ENCODE measurements at regions not wholly inside any gene's neighbourhood (a gene's known extent, or its start where the extent isn't known, plus 50 kb on each side); places are given as distances from the start of the nearest gene placed in this dataset.
"Not testable (repeated sequence)": the region's sequence is repeated elsewhere in the genome, so short reads cannot be mapped to it uniquely, and the experiment has no call there.

- CTCF ChIA-PET = no interaction called here
- POLR2A ChIA-PET = no interaction called here
Observed at GRCh38 chr16:6728381-6728780, 604.3 kb upstream of the RBFOX1 start.

DNA sequence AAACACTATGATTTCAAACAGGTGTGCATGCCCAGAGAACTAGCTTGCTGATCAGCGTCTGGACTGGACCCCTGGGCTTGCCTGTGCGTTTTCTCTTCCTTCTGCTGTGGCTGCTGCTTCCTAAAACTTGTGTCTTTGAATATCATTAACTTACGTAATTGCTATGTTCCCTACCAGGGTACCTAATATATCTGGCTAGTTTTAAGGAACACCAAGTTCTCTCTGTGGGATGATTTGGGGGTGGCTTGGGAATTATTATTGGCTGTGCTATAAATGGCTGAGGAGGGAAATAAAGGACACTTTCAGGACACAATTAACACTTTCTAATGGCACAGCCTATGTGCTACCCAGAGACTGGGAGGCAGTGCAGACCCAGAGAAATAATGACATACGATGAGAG lies 606.0 kb upstream of the RBFOX1 start:
- TF ChIP-seq CTCF (IDR thresholded peaks at IDR 0.05; ENCODE audit: low read depth, low read length) = no peak
- CTCF ChIA-PET = no interaction called here
- H3K9me3 ChIP-seq (ENCODE audit: control insufficient read depth, insufficient read depth, low read length) = peaks cover 16% of the 10 kb centered on the region

More at GRCh38 chr16:6728381-6728780, 604.3 kb upstream of the RBFOX1 start:
- no peak overlapping the region for H3K27ac ChIP-seq (ENCODE audit: low read depth, low read length)
- TF ChIP-seq CTCF (IDR thresholded peaks at IDR 0.05; ENCODE audit: low read depth, low read length) = no peak
- H3K27me3 ChIP-seq (ENCODE audit: control insufficient read depth, insufficient read depth, low read length) = no peaks in the 10 kb centered on the region
- H3K9me3 ChIP-seq (ENCODE audit: control insufficient read depth, insufficient read depth, low read length) = peaks cover 14% of the 10 kb centered on the region
- no peak for DNase-seq (ENCODE audit: low read depth, low spot score)
- H3K4me3 ChIP-seq (ENCODE audit: low read depth, low read length) = no peak overlapping the region

DNA sequence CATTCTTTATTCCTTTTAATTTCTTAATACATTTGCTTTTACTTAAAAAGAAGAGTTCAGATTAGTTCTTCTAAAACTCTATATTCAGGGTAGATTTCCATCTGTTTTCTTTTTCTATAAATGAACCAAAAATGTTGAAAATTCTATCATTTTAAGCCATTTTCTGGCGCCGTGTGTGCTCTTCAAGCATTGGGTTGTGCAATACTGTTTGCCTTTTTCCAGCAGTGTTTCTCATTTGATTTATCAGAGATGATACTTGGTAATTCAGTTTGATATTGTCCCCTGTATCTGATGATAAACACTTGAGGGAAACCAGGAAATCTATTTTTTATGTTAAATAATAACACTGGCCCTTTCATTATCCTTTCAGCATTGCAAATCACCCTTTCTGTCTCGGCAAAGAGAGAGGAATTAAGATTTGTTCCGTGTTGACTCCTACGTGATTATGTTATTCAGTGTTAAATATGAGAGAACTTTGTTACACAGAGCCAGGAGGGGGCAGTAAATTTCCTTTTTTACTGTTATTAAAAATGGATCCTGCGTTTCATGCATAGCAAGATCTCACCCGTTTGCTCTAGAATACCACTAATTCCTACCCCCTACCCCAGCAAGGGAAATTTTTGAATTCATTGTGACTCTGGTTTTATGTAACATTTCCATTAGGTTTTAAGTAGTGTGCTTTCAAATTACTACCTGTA lies 606.9 kb upstream of the RBFOX1 start:
- no peak overlapping the region for H3K4me3 ChIP-seq (ENCODE audit: low read depth, low read length)
- CTCF ChIA-PET = no interaction called here
- no peak for TF ChIP-seq CTCF (IDR thresholded peaks at IDR 0.05; ENCODE audit: low read depth, low read length)
- no peak for DNase-seq (ENCODE audit: low read depth, low spot score)
- H3K27me3 ChIP-seq (ENCODE audit: control insufficient read depth, insufficient read depth, low read length) = no peaks in the 10 kb centered on the region
- H3K27ac ChIP-seq (ENCODE audit: low read depth, low read length) = no peak overlapping the region
- POLR2A ChIA-PET = no interaction called here
- peaks cover 17% of the 10 kb centered on the region for H3K9me3 ChIP-seq (ENCODE audit: control insufficient read depth, insufficient read depth, low read length)

More for the DNA sequence above, 606.0 kb upstream of the RBFOX1 start:
- Histone ChIP-seq H3K27ac (ENCODE audit: low read depth, low read length) (no peak overlapping the region), H3K4me3 (ENCODE audit: low read depth, low read length) (no peak overlapping the region), H3K27me3 (ENCODE audit: control insufficient read depth, insufficient read depth, low read length) (no peaks in the 10 kb centered on the region)
- no peak for DNase-seq (ENCODE audit: low read depth, low spot score)
- POLR2A ChIA-PET = no interaction called here

DNA sequence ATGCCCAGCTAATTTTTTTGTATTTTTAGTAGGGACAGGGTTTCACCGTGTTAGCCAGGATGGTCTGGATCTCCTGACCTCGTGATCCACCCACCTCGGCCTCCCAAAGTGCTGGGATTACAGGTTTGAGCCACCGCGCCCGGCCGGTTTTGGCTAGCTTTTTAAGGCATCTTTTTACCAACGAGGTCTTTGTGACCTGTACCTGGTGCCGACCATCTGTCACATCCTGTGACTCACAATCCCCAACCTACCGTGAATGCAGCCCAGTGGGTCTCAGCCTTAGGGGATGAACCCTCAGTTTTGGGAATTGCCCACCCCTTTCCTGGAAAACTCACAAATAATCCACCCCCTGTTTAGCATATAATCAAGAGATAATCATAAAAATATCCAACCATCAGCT lies 607.4 kb upstream of the RBFOX1 start:
- CTCF ChIA-PET, POLR2A ChIA-PET: not testable (repeated sequence)

GRCh38 chr16:6722786-6723185 lies 609.9 kb upstream of the RBFOX1 start:
- ChIA-PET CTCF (no interaction called here), POLR2A (no interaction called here)
- no peak for TF ChIP-seq CTCF (IDR thresholded peaks at IDR 0.05; ENCODE audit: low read depth, low read length)
- DNase-seq (ENCODE audit: low read depth, low spot score) = no peak
- Histone ChIP-seq H3K27me3 (ENCODE audit: control insufficient read depth, insufficient read depth, low read length) (no peaks in the 10 kb centered on the region), H3K27ac (ENCODE audit: low read depth, low read length) (no peak overlapping the region), H3K9me3 (ENCODE audit: control insufficient read depth, insufficient read depth, low read length) (peaks cover 26% of the 10 kb centered on the region), H3K4me3 (ENCODE audit: low read depth, low read length) (no peak overlapping the region)

More for the DNA sequence above, 607.4 kb upstream of the RBFOX1 start:
- H3K9me3 ChIP-seq (ENCODE audit: control insufficient read depth, insufficient read depth, low read length) = peaks cover 20% of the 10 kb centered on the region
- not testable (repeated sequence) for DNase-seq (ENCODE audit: low read depth, low spot score); H3K27me3 ChIP-seq (ENCODE audit: control insufficient read depth, insufficient read depth, low read length); H3K4me3 ChIP-seq (ENCODE audit: low read depth, low read length); H3K27ac ChIP-seq (ENCODE audit: low read depth, low read length)
